RWPE2 (cell line): ENCODE measurements at regions not wholly inside any gene's neighbourhood (a gene's known extent, or its start where the extent isn't known, plus 50 kb on each side); places are given as distances from the start of the nearest gene placed in this dataset.
A peak's percentile ranks its signal among the peaks of the same experiment; 100 is the strongest.

Experiments used
- ATAC-seq: fragments of 200-7000 bp; cut with Tn5 transposase; 3 replicates; pipeline ENCODE4 v1.9.1; 2021; ENCODE audit warnings: low read depth
- DNase-seq: peaks from one replicate; pipeline ENCODE4 v3.0.0-alpha.2; 2020; ENCODE audit warnings: low spot score
- H3K27ac ChIP-seq: fragments of 450-650 bp; 2 replicates; pipeline ENCODE4 v1.5.1; 2017; ENCODE audit warnings: mild to moderate bottlenecking; ENCODE audit not compliant: poor library complexity, severe bottlenecking
- H3K27me3 ChIP-seq: fragments of 250-450 bp; sonication (Bioruptor Pico); 2 replicates; pipeline ENCODE4 v1.5.1; 2021; ENCODE audit warnings: mild to moderate bottlenecking, moderate library complexity; ENCODE audit not compliant: insufficient read depth, poor library complexity, severe bottlenecking
- H3K36me3 ChIP-seq: fragments of 250-450 bp; sonication (Bioruptor Pico); 2 replicates; pipeline ENCODE4 v1.5.1; 2020; ENCODE audit warnings: low read depth, mild to moderate bottlenecking, moderate library complexity
- H3K4me1 ChIP-seq: fragments of 250-450 bp; sonication (Bioruptor Pico); 2 replicates; pipeline ENCODE4 v1.5.1; 2021; ENCODE audit warnings: mild to moderate bottlenecking, moderate library complexity; ENCODE audit not compliant: insufficient read depth, poor library complexity, severe bottlenecking
- H3K4me3 ChIP-seq: fragments of 250-450 bp; sonication (Bioruptor Pico); 2 replicates; pipeline ENCODE4 v1.5.1; 2021; ENCODE audit warnings: mild to moderate bottlenecking, moderate library complexity; ENCODE audit not compliant: severe bottlenecking
- H3K9me3 ChIP-seq: fragments of 250-450 bp; sonication (Bioruptor Pico); 2 replicates; pipeline ENCODE4 v1.5.1; 2021; ENCODE audit warnings: mild to moderate bottlenecking, moderate library complexity; ENCODE audit not compliant: severe bottlenecking
- TF ChIP-seq, protein P1 (sequence below): fragments of 450-650 bp; IDR thresholded peaks from one replicate; pipeline ENCODE4 v1.5.1; 2017; ENCODE audit warnings: mild to moderate bottlenecking, moderate library complexity; ENCODE audit not compliant: poor library complexity, severe bottlenecking

DNA sequence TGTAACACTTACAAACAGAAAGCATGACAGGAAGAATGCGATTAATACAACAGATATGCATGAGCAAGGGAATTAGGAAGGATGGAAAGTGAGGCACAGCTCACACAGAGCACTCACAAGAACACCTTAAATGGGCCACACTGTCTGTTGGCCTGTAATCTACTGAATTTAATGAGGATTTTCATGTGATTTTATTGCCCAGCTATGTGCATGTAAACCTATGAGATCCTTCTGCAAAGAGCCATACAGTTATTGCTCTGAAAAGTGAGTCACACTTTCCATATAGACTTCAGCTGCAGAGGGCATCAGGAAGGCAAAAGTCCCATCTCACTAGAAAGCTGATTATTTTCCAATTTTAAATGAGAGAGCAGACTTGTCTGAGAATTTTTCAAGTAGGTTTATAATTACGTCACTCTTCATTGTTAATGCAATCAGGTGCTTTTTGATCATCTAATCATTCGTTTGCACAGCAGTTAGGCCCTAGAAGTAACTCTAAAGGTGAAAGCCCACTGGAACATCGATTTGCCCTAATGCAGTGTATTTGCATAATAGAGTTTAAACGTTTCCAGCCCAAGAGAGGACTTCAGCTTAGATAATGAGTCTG lies 832.7 kb upstream of the INTU start:
- no peak overlapping the region for H3K27ac ChIP-seq
- ATAC-seq: no peak
- TF ChIP-seq, protein P1, sequence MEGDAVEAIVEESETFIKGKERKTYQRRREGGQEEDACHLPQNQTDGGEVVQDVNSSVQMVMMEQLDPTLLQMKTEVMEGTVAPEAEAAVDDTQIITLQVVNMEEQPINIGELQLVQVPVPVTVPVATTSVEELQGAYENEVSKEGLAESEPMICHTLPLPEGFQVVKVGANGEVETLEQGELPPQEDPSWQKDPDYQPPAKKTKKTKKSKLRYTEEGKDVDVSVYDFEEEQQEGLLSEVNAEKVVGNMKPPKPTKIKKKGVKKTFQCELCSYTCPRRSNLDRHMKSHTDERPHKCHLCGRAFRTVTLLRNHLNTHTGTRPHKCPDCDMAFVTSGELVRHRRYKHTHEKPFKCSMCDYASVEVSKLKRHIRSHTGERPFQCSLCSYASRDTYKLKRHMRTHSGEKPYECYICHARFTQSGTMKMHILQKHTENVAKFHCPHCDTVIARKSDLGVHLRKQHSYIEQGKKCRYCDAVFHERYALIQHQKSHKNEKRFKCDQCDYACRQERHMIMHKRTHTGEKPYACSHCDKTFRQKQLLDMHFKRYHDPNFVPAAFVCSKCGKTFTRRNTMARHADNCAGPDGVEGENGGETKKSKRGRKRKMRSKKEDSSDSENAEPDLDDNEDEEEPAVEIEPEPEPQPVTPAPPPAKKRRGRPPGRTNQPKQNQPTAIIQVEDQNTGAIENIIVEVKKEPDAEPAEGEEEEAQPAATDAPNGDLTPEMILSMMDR: no peak

DNA sequence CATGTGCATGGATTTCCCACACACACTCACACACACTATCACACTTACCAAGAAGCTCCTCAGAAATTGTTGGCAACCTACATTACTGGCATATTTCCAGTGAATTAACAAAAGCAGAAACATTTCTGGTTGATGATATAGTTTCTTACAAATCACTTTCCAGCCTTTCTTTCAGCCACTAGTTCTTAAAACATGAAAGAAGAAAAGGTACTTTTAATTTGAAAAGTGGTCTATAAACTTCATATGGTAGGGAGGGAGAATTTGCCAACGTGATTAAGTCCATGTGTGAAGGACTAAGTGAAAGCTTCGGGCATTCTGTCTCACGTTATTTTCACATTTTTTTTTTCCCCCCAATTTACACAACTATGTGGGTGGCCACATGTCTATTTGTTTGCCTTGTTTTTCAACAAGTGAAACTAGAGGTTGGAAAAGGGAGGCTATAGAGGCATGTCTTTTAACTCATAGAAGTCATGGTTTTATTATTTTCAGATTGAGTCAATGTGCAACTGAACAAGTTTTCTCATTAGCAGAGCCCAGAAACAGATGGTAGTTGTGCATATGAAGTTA lies 832.1 kb upstream of the INTU start:
- Histone ChIP-seq H3K9me3 (no peaks in the 10 kb centered on the region), H3K27me3 (no peaks in the 10 kb centered on the region), H3K4me1 (no peaks in the 10 kb centered on the region), H3K27ac (no peak overlapping the region), H3K36me3 (no peaks in the 10 kb centered on the region), H3K4me3 (no peak overlapping the region)
- TF ChIP-seq, protein P1: no peak
- DNase-seq (no peak), ATAC-seq (no peak)

More for the DNA sequence above, 832.7 kb upstream of the INTU start:
- Histone ChIP-seq H3K27me3 (no peaks in the 10 kb centered on the region), H3K9me3 (no peaks in the 10 kb centered on the region), H3K4me1 (no peaks in the 10 kb centered on the region), H3K36me3 (no peaks in the 10 kb centered on the region), H3K4me3 (no peak overlapping the region)
- no peak for DNase-seq

DNA sequence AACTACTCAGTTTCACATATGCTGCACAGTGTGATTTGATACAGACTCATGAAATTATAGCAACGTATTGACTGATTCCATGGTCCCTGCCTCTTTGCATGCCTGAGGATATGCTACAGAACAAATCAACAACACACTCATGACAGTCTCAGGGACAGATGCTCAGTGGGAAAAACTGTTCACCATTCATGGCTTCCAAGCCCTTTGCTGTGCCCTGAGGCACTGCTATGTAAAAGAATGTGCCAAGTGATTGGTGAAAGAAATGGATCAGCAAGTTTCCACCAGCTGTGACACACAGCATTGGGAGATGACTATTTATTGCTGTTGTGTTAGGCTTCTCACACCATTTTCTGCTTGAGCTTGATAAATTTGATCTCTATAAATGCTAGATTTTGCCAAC lies 825.6 kb upstream of the INTU start:
- TF ChIP-seq, protein P1: no peak

GRCh38 chr4:126812076-126812475 lies 820.7 kb upstream of the INTU start:
- H3K4me3 ChIP-seq: no peak overlapping the region
- no peaks in the 10 kb centered on the region for H3K9me3 ChIP-seq
- TF ChIP-seq, protein P1: peak; percentile 7
- no peaks in the 10 kb centered on the region for H3K36me3 ChIP-seq
- DNase-seq (no peak), ATAC-seq (no peak)
- H3K4me1 ChIP-seq: no peaks in the 10 kb centered on the region
- H3K27ac ChIP-seq: no peak overlapping the region
- H3K27me3 ChIP-seq: no peaks in the 10 kb centered on the region

More for the DNA sequence above, 825.6 kb upstream of the INTU start:
- ATAC-seq (no peak), DNase-seq (no peak)
- Histone ChIP-seq H3K27ac (no peak overlapping the region), H3K9me3 (no peaks in the 10 kb centered on the region), H3K4me1 (no peaks in the 10 kb centered on the region), H3K4me3 (no peak overlapping the region), H3K27me3 (no peaks in the 10 kb centered on the region), H3K36me3 (no peaks in the 10 kb centered on the region)

DNA sequence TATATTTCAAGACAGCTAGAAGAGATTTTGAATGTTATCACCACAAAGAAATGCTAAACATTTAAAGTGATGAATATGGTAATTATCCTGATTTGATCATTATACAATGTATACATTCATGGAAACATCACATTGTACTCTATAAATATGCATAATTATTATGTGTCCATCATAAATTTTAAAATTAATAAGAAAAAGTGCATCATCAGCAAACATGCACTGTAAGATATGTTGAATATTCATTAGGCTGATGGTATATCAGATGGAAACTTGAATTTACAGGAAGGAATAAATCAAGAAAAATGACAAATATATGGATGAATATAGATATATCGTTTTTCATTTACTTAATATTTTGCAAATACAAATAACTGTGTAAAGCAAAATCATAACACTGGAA lies 812.1 kb upstream of the INTU start:
- DNase-seq (no peak), ATAC-seq (no peak)
- Histone ChIP-seq H3K4me1 (no peaks in the 10 kb centered on the region), H3K9me3 (no peaks in the 10 kb centered on the region), H3K36me3 (no peaks in the 10 kb centered on the region), H3K27ac (no peak overlapping the region), H3K4me3 (no peak overlapping the region), H3K27me3 (no peaks in the 10 kb centered on the region)
- TF ChIP-seq, protein P1: no peak
